GM12874 (cell line): ENCODE measurements at regions not wholly inside any gene's neighbourhood (a gene's known extent, or its start where the extent isn't known, plus 50 kb on each side); places are given as distances from the start of the nearest gene placed in this dataset.

ENCODE experiments used
- TF ChIP-seq, protein P1 (sequence below): IDR thresholded peaks from 2 replicates; pipeline ENCODE4 v1.5.1; 2011; ENCODE audit warnings: low read depth, mild to moderate bottlenecking, control low read depth, low read length, moderate library complexity; ENCODE audit not compliant: insufficient read depth

DNA sequence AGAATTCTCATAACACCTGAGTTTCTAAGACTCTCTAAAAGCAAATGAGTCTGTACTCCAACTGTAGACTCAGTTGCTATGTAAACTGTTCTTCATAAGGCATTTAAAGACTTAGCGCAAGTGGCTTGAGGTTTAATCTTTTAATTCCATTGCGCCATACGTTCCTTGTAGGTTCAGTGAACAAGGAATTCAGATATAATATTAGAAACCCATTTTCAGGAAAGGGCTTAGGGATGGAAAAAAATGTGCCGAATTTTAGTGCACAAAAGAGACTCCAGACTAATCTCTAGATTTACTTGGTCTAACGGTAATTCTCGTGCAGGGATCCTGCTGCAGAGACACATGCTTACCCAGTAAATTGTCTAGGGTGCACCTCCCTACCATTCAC, 268.9 kb upstream of the TANK start:
- TF ChIP-seq, protein P1, sequence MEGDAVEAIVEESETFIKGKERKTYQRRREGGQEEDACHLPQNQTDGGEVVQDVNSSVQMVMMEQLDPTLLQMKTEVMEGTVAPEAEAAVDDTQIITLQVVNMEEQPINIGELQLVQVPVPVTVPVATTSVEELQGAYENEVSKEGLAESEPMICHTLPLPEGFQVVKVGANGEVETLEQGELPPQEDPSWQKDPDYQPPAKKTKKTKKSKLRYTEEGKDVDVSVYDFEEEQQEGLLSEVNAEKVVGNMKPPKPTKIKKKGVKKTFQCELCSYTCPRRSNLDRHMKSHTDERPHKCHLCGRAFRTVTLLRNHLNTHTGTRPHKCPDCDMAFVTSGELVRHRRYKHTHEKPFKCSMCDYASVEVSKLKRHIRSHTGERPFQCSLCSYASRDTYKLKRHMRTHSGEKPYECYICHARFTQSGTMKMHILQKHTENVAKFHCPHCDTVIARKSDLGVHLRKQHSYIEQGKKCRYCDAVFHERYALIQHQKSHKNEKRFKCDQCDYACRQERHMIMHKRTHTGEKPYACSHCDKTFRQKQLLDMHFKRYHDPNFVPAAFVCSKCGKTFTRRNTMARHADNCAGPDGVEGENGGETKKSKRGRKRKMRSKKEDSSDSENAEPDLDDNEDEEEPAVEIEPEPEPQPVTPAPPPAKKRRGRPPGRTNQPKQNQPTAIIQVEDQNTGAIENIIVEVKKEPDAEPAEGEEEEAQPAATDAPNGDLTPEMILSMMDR: no peak

DNA sequence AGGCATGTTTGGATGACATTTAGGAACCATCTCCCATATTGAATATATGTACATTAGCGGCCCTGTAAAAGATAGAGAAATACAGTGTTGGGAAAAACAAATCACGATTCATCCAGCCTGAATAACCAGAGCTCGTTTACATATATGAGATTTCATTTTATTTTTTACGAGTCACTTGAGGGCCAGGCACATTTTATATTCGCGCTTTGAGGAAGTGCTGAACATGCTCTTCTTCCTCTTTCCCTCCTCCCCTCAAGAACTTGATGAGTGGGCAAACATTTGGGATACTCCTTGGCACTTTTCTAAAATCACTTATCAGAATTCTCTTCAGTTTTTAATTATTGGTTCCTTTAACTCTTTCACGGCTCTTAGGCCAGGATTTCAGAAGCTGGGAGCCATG, 268.0 kb upstream of the TANK start:
- TF ChIP-seq, protein P1: no peak

DNA sequence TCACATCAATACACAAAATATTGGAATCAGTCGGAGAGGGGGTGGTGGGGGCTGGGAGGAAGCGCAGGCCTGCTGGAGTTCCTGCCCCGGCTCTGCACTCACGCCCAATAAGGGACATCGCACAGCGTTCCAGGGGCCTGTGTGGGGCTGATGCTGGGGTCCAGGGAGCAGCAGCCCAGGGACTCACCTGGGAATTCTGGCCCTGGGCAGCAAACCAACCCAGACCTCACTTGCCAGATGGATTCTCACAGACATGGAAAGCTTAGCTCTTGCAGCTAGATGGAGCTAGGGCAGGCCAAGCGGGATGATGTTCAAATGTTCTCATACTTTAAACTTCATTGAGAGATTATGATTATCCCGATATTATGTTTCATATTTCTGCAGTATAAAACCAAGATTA, 266.6 kb upstream of the TANK start:
- TF ChIP-seq, protein P1: no peak

DNA sequence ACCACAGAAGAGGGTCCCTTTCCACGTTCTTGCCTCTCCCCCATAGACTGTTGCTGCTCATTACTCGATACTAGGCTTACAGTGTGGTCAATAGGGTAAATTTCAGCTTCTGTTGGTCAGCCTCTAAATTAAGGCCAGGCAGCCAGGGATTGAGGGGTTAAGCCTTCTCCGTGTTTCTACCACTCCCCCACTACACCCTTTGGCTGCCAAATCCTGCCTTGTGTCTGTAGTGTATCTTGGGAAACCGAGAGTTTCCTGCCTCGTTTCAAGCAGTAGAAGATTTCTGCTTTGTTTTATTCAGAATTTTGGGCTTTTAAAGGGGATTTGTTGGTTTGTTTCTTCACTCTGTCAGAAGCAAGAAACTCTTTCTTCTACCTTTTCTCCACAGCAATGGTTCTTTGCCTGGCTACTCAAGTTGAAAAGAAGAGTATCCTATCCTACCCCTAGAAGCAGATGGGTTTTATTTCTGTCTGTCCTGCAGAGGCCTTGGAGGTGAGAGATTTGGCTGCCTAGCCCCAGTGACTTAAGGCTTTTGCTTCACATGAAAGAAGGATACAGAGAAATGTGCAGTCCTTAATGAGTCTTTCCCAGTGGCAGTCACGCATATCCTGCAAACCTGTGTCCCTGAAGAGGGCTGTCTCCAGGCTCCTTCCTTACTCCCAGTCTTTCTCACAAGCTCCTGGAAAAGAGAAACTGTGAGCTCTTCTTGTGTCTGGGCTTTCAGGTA, 261.5 kb upstream of the TANK start:
- TF ChIP-seq, protein P1: no peak

DNA sequence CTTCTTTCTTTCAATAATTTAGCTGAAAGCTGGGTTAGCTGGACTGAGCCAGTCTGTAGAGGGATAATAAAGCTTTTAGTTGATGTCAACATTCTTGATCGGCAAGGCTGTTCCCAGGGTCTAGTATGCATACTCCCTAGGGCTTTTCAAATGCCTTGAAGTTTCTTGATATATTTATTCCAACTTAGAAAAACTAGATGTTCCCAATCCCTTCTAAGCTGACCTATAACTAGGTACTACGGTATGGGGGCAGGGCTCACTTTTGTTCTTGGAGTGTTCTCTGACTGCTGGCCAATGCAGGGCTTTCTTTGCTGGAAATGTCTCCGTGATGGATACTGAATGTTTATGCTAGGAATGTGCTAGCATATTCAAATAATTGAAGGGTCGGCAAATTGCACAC, 258.6 kb upstream of the TANK start:
- TF ChIP-seq, protein P1: no peak

DNA sequence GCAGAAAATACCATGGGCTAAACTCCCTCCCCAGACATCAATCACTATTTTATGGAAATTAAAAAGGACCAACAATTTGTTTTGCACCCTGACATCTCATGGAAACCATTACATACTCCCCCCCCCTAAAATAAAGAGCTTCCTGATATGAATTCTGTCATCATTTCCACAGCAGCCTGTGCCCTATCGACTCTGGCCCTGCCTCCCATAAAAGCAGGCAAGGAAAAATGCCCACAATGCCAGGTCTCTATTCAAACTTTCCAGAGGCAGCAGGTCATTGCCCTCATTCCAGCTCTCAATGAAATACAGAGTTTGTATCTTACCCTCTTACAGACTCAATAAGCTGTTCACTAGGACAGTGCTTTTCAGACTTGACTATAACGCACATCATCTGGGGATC, 254.4 kb upstream of the TANK start:
- TF ChIP-seq, protein P1: no peak

DNA sequence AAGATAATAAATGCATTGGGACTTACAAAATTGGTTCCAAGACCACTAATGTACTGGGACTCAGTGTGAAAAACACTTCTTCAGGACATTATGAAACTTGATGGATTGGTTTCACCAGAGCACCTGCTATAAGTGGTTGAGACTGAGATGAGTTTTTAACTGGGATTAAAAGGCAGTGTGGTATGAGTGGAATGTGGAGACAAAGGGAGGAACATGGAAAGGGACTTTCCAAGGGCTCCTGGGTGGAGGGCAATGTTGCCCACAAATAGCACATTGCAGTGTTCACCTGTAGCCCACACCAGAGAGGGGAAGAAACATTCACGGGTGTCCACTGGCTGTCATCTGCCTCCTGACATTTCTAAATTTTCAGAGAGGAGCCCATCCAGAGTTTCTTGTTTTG, 253.3 kb upstream of the TANK start:
- TF ChIP-seq, protein P1: no peak

DNA sequence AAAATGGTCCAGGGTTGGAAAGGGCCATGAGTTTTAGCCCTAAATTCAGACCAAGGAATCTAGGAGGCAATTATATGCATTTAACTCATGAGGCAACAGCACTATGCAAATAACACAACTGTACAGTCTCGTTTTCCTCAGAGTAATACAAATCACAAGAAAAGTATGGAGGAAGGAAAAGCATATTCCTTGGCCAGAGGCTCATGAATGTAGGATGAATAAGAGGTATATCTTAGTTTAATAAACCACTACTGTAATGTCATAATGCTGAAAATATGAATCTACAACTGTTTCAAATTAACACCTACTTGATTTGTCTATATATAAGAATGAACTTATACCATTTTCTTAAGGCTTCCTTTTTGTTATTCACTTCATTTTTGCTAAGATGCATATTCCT, 252.5 kb upstream of the TANK start:
- TF ChIP-seq, protein P1: no peak
